Thyroid gland (tissue), 4 donors: ENCODE measurements at regions not wholly inside any gene's neighbourhood (a gene's known extent, or its start where the extent isn't known, plus 50 kb on each side); places are given as distances from the start of the nearest gene placed in this dataset.

Experiments
- POLR2A ChIP-seq, 2 donors: fragments of 450-650 bp; IDR thresholded peaks; one replicate each; pipeline ENCODE4 v1.6.1; 2017; ENCODE audit warnings: antibody characterized with exemption in 2 of 2, mild to moderate bottlenecking in 2 of 2, moderate library complexity in 1 of 2
- TF ChIP-seq, protein P1 (sequence below), 6 experiments: fragments of 200-600 bp in 3 of 6; fragments of 450-650 bp in 3 of 6; sonication (generic) in 3 of 6; IDR thresholded peaks; one replicate each; pipeline ENCODE4 v1.5.1; 2016 to 2019; ENCODE audit warnings: antibody characterized with exemption in 6 of 6, mild to moderate bottlenecking in 2 of 6, inconsistent platforms in 1 of 6, moderate library complexity in 1 of 6

DNA sequence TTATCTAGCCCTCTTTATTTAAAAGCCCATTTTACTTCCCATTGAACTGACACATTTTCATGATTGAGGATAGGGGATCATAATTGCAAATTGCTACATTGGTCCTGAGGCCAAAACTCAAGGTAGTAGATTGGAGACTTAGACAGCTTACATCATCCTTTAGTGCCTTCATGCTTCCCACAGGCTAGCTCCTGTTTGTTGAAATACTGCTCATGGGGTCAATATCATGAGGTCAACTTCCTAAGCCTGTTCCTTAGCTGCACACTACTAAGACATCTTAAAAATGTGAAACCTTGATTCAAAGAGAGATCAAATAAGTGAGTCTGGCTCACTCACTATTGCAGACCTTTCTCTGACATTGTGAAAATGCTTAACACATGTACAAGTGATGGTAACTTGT lies 113.0 kb downstream of the TBC1D30 start:
- no peak for TF ChIP-seq POLR2A (IDR thresholded peaks at IDR 0.05)
- TF ChIP-seq, protein P1, sequence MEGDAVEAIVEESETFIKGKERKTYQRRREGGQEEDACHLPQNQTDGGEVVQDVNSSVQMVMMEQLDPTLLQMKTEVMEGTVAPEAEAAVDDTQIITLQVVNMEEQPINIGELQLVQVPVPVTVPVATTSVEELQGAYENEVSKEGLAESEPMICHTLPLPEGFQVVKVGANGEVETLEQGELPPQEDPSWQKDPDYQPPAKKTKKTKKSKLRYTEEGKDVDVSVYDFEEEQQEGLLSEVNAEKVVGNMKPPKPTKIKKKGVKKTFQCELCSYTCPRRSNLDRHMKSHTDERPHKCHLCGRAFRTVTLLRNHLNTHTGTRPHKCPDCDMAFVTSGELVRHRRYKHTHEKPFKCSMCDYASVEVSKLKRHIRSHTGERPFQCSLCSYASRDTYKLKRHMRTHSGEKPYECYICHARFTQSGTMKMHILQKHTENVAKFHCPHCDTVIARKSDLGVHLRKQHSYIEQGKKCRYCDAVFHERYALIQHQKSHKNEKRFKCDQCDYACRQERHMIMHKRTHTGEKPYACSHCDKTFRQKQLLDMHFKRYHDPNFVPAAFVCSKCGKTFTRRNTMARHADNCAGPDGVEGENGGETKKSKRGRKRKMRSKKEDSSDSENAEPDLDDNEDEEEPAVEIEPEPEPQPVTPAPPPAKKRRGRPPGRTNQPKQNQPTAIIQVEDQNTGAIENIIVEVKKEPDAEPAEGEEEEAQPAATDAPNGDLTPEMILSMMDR (IDR thresholded peaks at IDR 0.05), result no peak
